GM23248 (cell line): ENCODE measurements at regions not wholly inside any gene's neighbourhood (a gene's known extent, or its start where the extent isn't known, plus 50 kb on each side); places are given as distances from the start of the nearest gene placed in this dataset.

Source experiments
- DNase-seq: peaks from one replicate; pipeline ENCODE4 v3.0.0-alpha.2; 2015
- H2AFZ ChIP-seq: fragments of 200-600 bp; sonication (generic); 2 replicates; pipeline ENCODE4 v1.6.1; 2016; ENCODE audit warnings: antibody characterized with exemption
- H3F3A ChIP-seq: fragments of 200-600 bp; sonication (generic); 2 replicates; pipeline ENCODE4 v1.6.1; 2016; ENCODE audit warnings: mild to moderate bottlenecking, antibody characterized with exemption, mixed run types; ENCODE audit not compliant: insufficient read depth
- H3K27ac ChIP-seq: fragments of 200-600 bp; sonication (generic); 2 replicates; pipeline ENCODE4 v1.5.1; 2016; ENCODE audit warnings: mild to moderate bottlenecking
- H3K27me3 ChIP-seq: fragments of 200-600 bp; sonication (generic); replicated peaks from 2 replicates; pipeline ENCODE4 v1.6.1; 2016; ENCODE audit warnings: mild to moderate bottlenecking; ENCODE audit not compliant: insufficient read depth
- H3K36me3 ChIP-seq: fragments of 200-600 bp; sonication (generic); 2 replicates; pipeline ENCODE4 v1.6.1; 2016; ENCODE audit warnings: low read depth, mild to moderate bottlenecking
- H3K4me1 ChIP-seq: fragments of 200-600 bp; sonication (generic); 2 replicates; pipeline ENCODE4 v1.6.1; 2016; ENCODE audit warnings: mild to moderate bottlenecking; ENCODE audit not compliant: insufficient read depth
- H3K4me2 ChIP-seq: fragments of 200-600 bp; sonication (generic); one replicate; pipeline ENCODE4 v1.6.1; 2016; ENCODE audit warnings: mild to moderate bottlenecking; ENCODE audit not compliant: unreplicated experiment
- H3K4me3 ChIP-seq: fragments of 200-600 bp; sonication (generic); 2 replicates; pipeline ENCODE4 v1.5.1; 2016; ENCODE audit warnings: mild to moderate bottlenecking
- H3K79me2 ChIP-seq: fragments of 200-600 bp; sonication (generic); 2 replicates; pipeline ENCODE4 v1.6.1; 2016; ENCODE audit warnings: mild to moderate bottlenecking; ENCODE audit not compliant: insufficient read depth
- H3K9ac ChIP-seq: fragments of 200-600 bp; sonication (generic); 2 replicates; pipeline ENCODE4 v1.6.1; 2016; ENCODE audit warnings: mild to moderate bottlenecking
- H3K9me2 ChIP-seq: fragments of 200-600 bp; sonication (generic); 2 replicates; pipeline ENCODE4 v1.6.1; 2016; ENCODE audit warnings: mixed run types, mild to moderate bottlenecking, moderate library complexity; ENCODE audit not compliant: insufficient read depth
- H3K9me3 ChIP-seq: fragments of 200-600 bp; sonication (generic); one replicate; pipeline ENCODE4 v1.6.1; 2017; ENCODE audit warnings: low read depth
- H4K20me1 ChIP-seq: fragments of 200-600 bp; sonication (generic); 2 replicates; pipeline ENCODE4 v1.6.0; 2016; ENCODE audit not compliant: insufficient read depth
- EZH2 ChIP-seq: fragments of 200-600 bp; sonication (generic); IDR thresholded peaks from 2 replicates; pipeline ENCODE4 v1.6.1; 2018; ENCODE audit warnings: antibody characterized with exemption, mild to moderate bottlenecking; ENCODE audit not compliant: insufficient read depth, poor library complexity, severe bottlenecking
- EZH2phosphoT487 ChIP-seq: fragments of 200-600 bp; sonication (generic); IDR thresholded peaks from 2 replicates; pipeline ENCODE4 v1.6.1; 2018; ENCODE audit warnings: antibody characterized with exemption, moderate library complexity, mild to moderate bottlenecking, low read depth; ENCODE audit not compliant: insufficient read depth
- WGBS, 2 experiments: methylation state at CpG; one replicate each; pipeline ENCODE4 v1.1.6; 2015 to 2017; ENCODE audit warnings: low lambda C conversion rate in 2 of 2, low coverage in 1 of 2; ENCODE audit errors: missing lambda C conversion rate in 2 of 2; 5-methylcytosine and 5-hydroxymethylcytosine counted together
- in situ Hi-C: fragments of 300-500 bp; cut with MboI; formaldehyde crosslinking; loops from 2 replicates; pipeline ENCODE4 v1.15.0; 2020

- Histone ChIP-seq H3K4me3 (no peak overlapping the region), H3K9ac (no peak overlapping the region), H3K9me2 (no peaks in the 10 kb centered on the region), H3K4me1 (no peaks in the 10 kb centered on the region), H3K9me3 (no peaks in the 10 kb centered on the region), H3K27me3 (peaks cover 3% of the 10 kb centered on the region; the same call in 1 of the 2 replicates), H3K36me3 (no peaks in the 10 kb centered on the region), H3K79me2 (no peaks in the 10 kb centered on the region), H2AFZ (no peak overlapping the region), H4K20me1 (no peaks in the 10 kb centered on the region), H3K4me2 (no peak overlapping the region), H3F3A (no peaks in the 10 kb centered on the region), H3K27ac (no peak overlapping the region)
- in situ Hi-C loops, result no loop called here
- 64% methylated on average over 17 of the region's 17 CpGs for WGBS, 2 experiments
- no peak for DNase-seq
- no peak for TF ChIP-seq EZH2
- TF ChIP-seq EZH2phosphoT487, result no peak
Observed at GRCh38 chr20:61109221-61109805, 142.7 kb upstream of the CDH4 start.

GRCh38 chr20:61112515-61112914 is 139.5 kb upstream of the CDH4 start:
- Histone ChIP-seq H3K9me3 (no peaks in the 10 kb centered on the region), H3K27ac (no peak overlapping the region), H3K4me3 (no peak overlapping the region), H3K9ac (no peak overlapping the region), H3K4me1 (0 out of 2 replicates have a peak, but pooled peaks cover under 1% of the 10 kb centered on the region), H3F3A (0 out of 2 replicates have a peak, but pooled peaks cover under 1% of the 10 kb centered on the region), H4K20me1 (no peaks in the 10 kb centered on the region), H3K27me3 (no peaks in the 10 kb centered on the region; the same call in 1 of the 2 replicates), H3K36me3 (no peaks in the 10 kb centered on the region), H3K79me2 (no peaks in the 10 kb centered on the region), H3K4me2 (no peak overlapping the region), H2AFZ (no peak overlapping the region), H3K9me2 (no peaks in the 10 kb centered on the region)
- in situ Hi-C loops, result no loop called here
- no peak for DNase-seq
- WGBS, 2 experiments, result 2 to 5% methylated on average over 4 of the region's 4 CpGs
- TF ChIP-seq EZH2 (no peak), EZH2phosphoT487 (no peak)

GRCh38 chr20:61113731-61114130 is 138.3 kb upstream of the CDH4 start:
- H3K27ac ChIP-seq, result no peak overlapping the region
- 57 to 62% methylated on average over 8 of the region's 8 CpGs for WGBS, 2 experiments
- H3K9ac ChIP-seq, result no peak overlapping the region
- no peak overlapping the region for H3K4me3 ChIP-seq
- H3K9me2 ChIP-seq, result no peaks in the 10 kb centered on the region
- H2AFZ ChIP-seq, result no peak overlapping the region
- no peaks in the 10 kb centered on the region for H3K9me3 ChIP-seq
- no peaks in the 10 kb centered on the region for H3K79me2 ChIP-seq
- no peaks in the 10 kb centered on the region; the same call in 1 of the 2 replicates for H3K27me3 ChIP-seq
- no peaks in the 10 kb centered on the region for H3K36me3 ChIP-seq
- 0 out of 2 replicates have a peak, but pooled peaks cover 6% of the 10 kb centered on the region for H3F3A ChIP-seq
- TF ChIP-seq EZH2phosphoT487, result no peak
- no peak for TF ChIP-seq EZH2
- DNase-seq, result no peak
- in situ Hi-C loops, result no loop called here
- no peak overlapping the region for H3K4me2 ChIP-seq
- H3K4me1 ChIP-seq, result peaks cover 9% of the 10 kb centered on the region; the same call in 1 of the 2 replicates
- H4K20me1 ChIP-seq, result no peaks in the 10 kb centered on the region

- H4K20me1 ChIP-seq, result no peaks in the 10 kb centered on the region
- H3K4me1 ChIP-seq, result peaks cover 9% of the 10 kb centered on the region; the same call in 1 of the 2 replicates
- H3K79me2 ChIP-seq, result no peaks in the 10 kb centered on the region
- no peak overlapping the region for H3K4me2 ChIP-seq
- no peak overlapping the region for H2AFZ ChIP-seq
- no peaks in the 10 kb centered on the region; the same call in 1 of the 2 replicates for H3K27me3 ChIP-seq
- H3K9me3 ChIP-seq, result no peaks in the 10 kb centered on the region
- WGBS, 2 experiments, result 46 to 47% methylated on average over 18 of the region's 18 CpGs
- H3K27ac ChIP-seq, result no peak overlapping the region
- no peak overlapping the region for H3K4me3 ChIP-seq
- no peaks in the 10 kb centered on the region for H3K36me3 ChIP-seq
- DNase-seq, result no peak
- 0 out of 2 replicates have a peak, but pooled peaks cover 6% of the 10 kb centered on the region for H3F3A ChIP-seq
- H3K9me2 ChIP-seq, result no peaks in the 10 kb centered on the region
- TF ChIP-seq EZH2phosphoT487 (no peak), EZH2 (no peak)
- no peak overlapping the region for H3K9ac ChIP-seq
- in situ Hi-C loops, result no loop called here
Observed at GRCh38 chr20:61114493-61115175, 137.4 kb upstream of the CDH4 start.
